GM12878 (cell line): ENCODE measurements at regions not wholly inside any gene's neighbourhood (a gene's known extent, or its start where the extent isn't known, plus 50 kb on each side); places are given as distances from the start of the nearest gene placed in this dataset.

ENCODE experiments used
- ATAC-seq: fragments of 200-7000 bp; cut with Tn5 transposase; 3 replicates; pipeline ENCODE4 v1.9.1; 2020; ENCODE audit warnings: mild to moderate bottlenecking, moderate library complexity
- BruUV-seq: library from RNA; stranded (reverse); fragments of 400-500 nt; replicated peaks from 2 replicates; lab custom pipeline; 2021; lab: Mats Ljungman, UMichigan
- CTCF ChIA-PET: fragments of 300-600 bp; sonication (Branson Sonifier 250); formaldehyde crosslinking; extraction: SDS; loops from one replicate; lab custom pipeline; 2021; ENCODE audit warnings: inconsistent platforms; lab: Yijun Ruan, JAX
- POLR2A ChIA-PET: fragments of 350-600 bp; formaldehyde crosslinking; extraction: SDS; loops from one replicate; lab custom pipeline; 2021; ENCODE audit warnings: inconsistent platforms; lab: Charles Lee
- RAD21 ChIA-PET: fragments of 300-600 bp; sonication (Branson Sonifier 250); formaldehyde crosslinking; loops from one replicate; lab custom pipeline; 2023; ENCODE audit warnings: antibody characterized with exemption; ENCODE audit not compliant: unreplicated experiment; lab: Charles Lee
- SMC1A ChIA-PET: fragments of 300-600 bp; sonication (Branson Sonifier 250); formaldehyde crosslinking; loops from one replicate; lab custom pipeline; 2023; ENCODE audit not compliant: unreplicated experiment, uncharacterized antibody; lab: Charles Lee
- DNase-seq: peaks from one replicate; pipeline ENCODE4 v3.0.0-alpha.2; 2011; ENCODE audit warnings: low read depth, low spot score
- FAIRE-seq: peaks from 3 replicates; lab custom pipeline; 2011; peaks lifted over from hg19 to GRCh38; lab: Jason Lieb, UNC
- H2AFZ ChIP-seq: 2 replicates; pipeline ENCODE4 v1.6.0; 2011; ENCODE audit warnings: low read depth, low read length, control low read depth; ENCODE audit not compliant: control insufficient read depth
- H3K27ac ChIP-seq: 2 replicates; pipeline ENCODE4 v1.5.1; 2011; ENCODE audit warnings: control low read depth; ENCODE audit not compliant: control insufficient read depth, insufficient read depth
- H3K27me3 ChIP-seq, 2 experiments: replicated peaks in 1 of 2; 2 replicates each; pipeline versions ENCODE4 v1.6.0 to v1.6.1; 2011; ENCODE audit warnings: low read length in 1 of 2; ENCODE audit not compliant: control insufficient read depth in 2 of 2, insufficient read depth in 2 of 2
- H3K36me3 ChIP-seq, 2 experiments: 2 replicates each; pipeline ENCODE4 v1.5.1; 2011; ENCODE audit warnings: low read length in 1 of 2; ENCODE audit not compliant: control insufficient read depth in 2 of 2, insufficient read depth in 2 of 2
- H3K4me1 ChIP-seq: 2 replicates; pipeline ENCODE4 v1.6.1; 2011; ENCODE audit warnings: mild to moderate bottlenecking, low read length, moderate library complexity, mixed read lengths; ENCODE audit not compliant: control insufficient read depth, insufficient read depth
- H3K4me2 ChIP-seq: 2 replicates; pipeline ENCODE4 v1.6.0; 2011; ENCODE audit warnings: control low read depth; ENCODE audit not compliant: control insufficient read depth, insufficient read depth
- H3K4me3 ChIP-seq: fragments of 200-600 bp; sonication (generic); 2 replicates; pipeline ENCODE4 v1.5.1; 2016
- H3K79me2 ChIP-seq: 2 replicates; pipeline ENCODE4 v1.6.0; 2011; ENCODE audit warnings: low read length; ENCODE audit not compliant: control insufficient read depth, insufficient read depth
- H3K9ac ChIP-seq: 2 replicates; pipeline ENCODE4 v1.8.0; 2011; ENCODE audit warnings: low read length, control low read depth, mixed read lengths; ENCODE audit not compliant: control insufficient read depth, insufficient read depth
- H3K9me3 ChIP-seq: replicated peaks from 3 replicates; pipeline ENCODE4 v1.5.1; 2011; ENCODE audit warnings: mild to moderate bottlenecking, low read length; ENCODE audit not compliant: control insufficient read depth, insufficient read depth
- H4K20me1 ChIP-seq: 2 replicates; pipeline ENCODE4 v1.6.0; 2011; ENCODE audit not compliant: control insufficient read depth, insufficient read depth
- E2F8 ChIP-seq: fragments of 450-650 bp; IDR thresholded peaks from 2 replicates; pipeline ENCODE4 v1.6.1; 2018; ENCODE audit warnings: mild to moderate bottlenecking, low read depth, moderate library complexity; ENCODE audit not compliant: partially characterized antibody
- ETV6 ChIP-seq, 2 experiments: fragments of 450-650 bp in 1 of 2; IDR thresholded peaks in 1 of 2; conservative IDR thresholded peaks in 1 of 2; 2 replicates each; pipeline ENCODE4 v1.6.1; 2014; ENCODE audit warnings: antibody characterized with exemption in 1 of 2, borderline replicate concordance in 1 of 2, low read depth in 1 of 2, mild to moderate bottlenecking in 1 of 2, moderate library complexity in 1 of 2
- FOXK2 ChIP-seq: fragments of 450-650 bp; IDR thresholded peaks from 2 replicates; pipeline ENCODE4 v1.6.1; 2017; ENCODE audit warnings: mild to moderate bottlenecking, moderate library complexity
- IRF3 ChIP-seq: fragments of 450-650 bp; IDR thresholded peaks from 2 replicates; pipeline ENCODE4 v1.6.1; 2014; ENCODE audit warnings: mild to moderate bottlenecking
- KDM1A ChIP-seq: fragments of 200-600 bp; sonication (generic); IDR thresholded peaks from 2 replicates; pipeline ENCODE4 v1.6.1; 2016; ENCODE audit warnings: borderline replicate concordance
- KLF5 ChIP-seq: fragments of 450-650 bp; IDR thresholded peaks from 2 replicates; pipeline ENCODE4 v1.6.1; 2014; ENCODE audit warnings: mild to moderate bottlenecking; ENCODE audit not compliant: partially characterized antibody
- MAX ChIP-seq: IDR thresholded peaks from 2 replicates; pipeline ENCODE4 v1.6.1; 2012; ENCODE audit warnings: low read depth, low read length, improper control_type of control experiment
- MEF2A ChIP-seq: IDR thresholded peaks from 2 replicates; pipeline ENCODE4 v1.6.1; 2011; ENCODE audit warnings: low read depth, mild to moderate bottlenecking, low read length, moderate library complexity; ENCODE audit not compliant: insufficient read depth
- MLLT1 ChIP-seq: fragments of 450-650 bp; IDR thresholded peaks from 2 replicates; pipeline ENCODE4 v1.6.1; 2016; ENCODE audit warnings: mild to moderate bottlenecking
- MTA2 ChIP-seq: fragments of 450-650 bp; IDR thresholded peaks from 2 replicates; pipeline ENCODE4 v1.6.1; 2016; ENCODE audit warnings: low read depth, mild to moderate bottlenecking, moderate library complexity
- RB1 ChIP-seq: fragments of 450-650 bp; formaldehyde crosslinking; IDR thresholded peaks from 2 replicates; pipeline ENCODE4 v1.6.1; 2017; ENCODE audit warnings: mild to moderate bottlenecking, borderline replicate concordance
- RUNX3 ChIP-seq: IDR thresholded peaks from 2 replicates; pipeline ENCODE4 v1.6.1; 2012; ENCODE audit warnings: low read length, inconsistent platforms
- SREBF1 ChIP-seq: IDR thresholded peaks from 2 replicates; pipeline ENCODE4 v1.6.1; 2012; ENCODE audit warnings: mild to moderate bottlenecking, low read length
- SREBF2 ChIP-seq: IDR thresholded peaks from 2 replicates; pipeline ENCODE4 v1.6.1; 2012; ENCODE audit warnings: mild to moderate bottlenecking, low read length
- TARDBP ChIP-seq: IDR thresholded peaks from 2 replicates; pipeline ENCODE4 v1.6.1; 2016; ENCODE audit warnings: borderline replicate concordance
- ZNF207 ChIP-seq: fragments of 450-650 bp; IDR thresholded peaks from 2 replicates; pipeline ENCODE4 v1.6.1; 2014; ENCODE audit warnings: antibody characterized with exemption, mild to moderate bottlenecking, borderline replicate concordance
- ZNF274 ChIP-seq: IDR thresholded peaks from one replicate; pipeline ENCODE4 v1.8.0; 2011; ENCODE audit not compliant: insufficient read length, insufficient read depth
- in situ Hi-C: fragments of 300-500 bp; cut with MboI; formaldehyde crosslinking; loops from 9 replicates; pipeline ENCODE4 v1.14.3; 2018; ENCODE audit warnings: mixed read lengths
- intact Hi-C: fragments of 100-400 bp; cut with micrococcal nuclease; formaldehyde crosslinking; loops from one replicate; pipeline ENCODE4 v1.14.2; 2022; ENCODE audit not compliant: unreplicated experiment

GRCh38 chr4:85318415-85318814 is 156.5 kb upstream of the ARHGAP24 start:
- intact Hi-C loops: no loop called here
- POLR2A ChIA-PET: no interaction called here
- Histone ChIP-seq H2AFZ (no peak overlapping the region), H3K27me3 (no peaks in the 10 kb centered on the region), H3K4me3 (no peak overlapping the region), H3K79me2 (no peaks in the 10 kb centered on the region), H3K4me1 (no peaks in the 10 kb centered on the region), H3K36me3 (no peaks in the 10 kb centered on the region), H3K9ac (no peak overlapping the region), H3K27ac (no peak overlapping the region), H3K9me3 (no peaks in the 10 kb centered on the region; the same call in 1 of the 3 replicates), H4K20me1 (no peaks in the 10 kb centered on the region), H3K4me2 (no peak overlapping the region)
- SMC1A ChIA-PET: no interaction called here
- no TSS peak for BruUV-seq
- DNase-seq (no peak), ATAC-seq (no peak), FAIRE-seq (no peak)
- in situ Hi-C loops: no loop called here
- TF ChIP-seq ZNF274 (no peak), IRF3 (no peak), KDM1A (no peak), SREBF2 (no peak), KLF5 (no peak), E2F8 (no peak), MAX (no peak), TARDBP (no peak), FOXK2 (no peak), ETV6 (conservative IDR thresholded peaks at IDR 0.05 in 1 of 2, IDR thresholded peaks at IDR 0.05 in 1 of 2; ENCODE audit: borderline replicate concordance in 1 of 2, low read depth in 1 of 2) (no peak), ZNF207 (no peak), RB1 (no peak), MEF2A (no peak), RUNX3 (no peak), MLLT1 (no peak), MTA2 (no peak), SREBF1 (no peak)
- RAD21 ChIA-PET: no interaction called here
- CTCF ChIA-PET: no interaction called here
